MCF 10A (cell line): ENCODE measurements at regions not wholly inside any gene's neighbourhood (a gene's known extent, or its start where the extent isn't known, plus 50 kb on each side); places are given as distances from the start of the nearest gene placed in this dataset.

Experiments
- BruUV-seq: library from RNA; stranded (reverse); fragments of 400-500 nt; replicated peaks from 2 replicates; lab custom pipeline; 2021; lab: Mats Ljungman, UMichigan
- CTCF ChIA-PET: fragments of 300-600 bp; sonication (Branson Sonifier 250); formaldehyde crosslinking; extraction: SDS; loops from one replicate; lab custom pipeline; 2021; ENCODE audit warnings: antibody characterized with exemption, inconsistent platforms; lab: Yijun Ruan, JAX
- POLR2A ChIA-PET: fragments of 300-600, 350-650 bp; sonication (Branson Sonifier 250); formaldehyde crosslinking; extraction: SDS; loops from one replicate; lab custom pipeline; 2020; ENCODE audit warnings: antibody characterized with exemption, inconsistent platforms; lab: Yijun Ruan, JAX
- DNase-seq: peaks from one replicate; pipeline ENCODE4 v3.0.0-alpha.2; 2018; ENCODE audit not compliant: unreplicated experiment
- H3K27ac Mint-ChIP-seq: one replicate; pipeline ENCODE4 v1.8.0; 2022; ENCODE audit warnings: mild to moderate bottlenecking, low read depth, mixed read lengths; ENCODE audit not compliant: unreplicated experiment
- H3K27me3 Mint-ChIP-seq: one replicate; pipeline ENCODE4 v1.8.0; 2022; ENCODE audit warnings: mixed read lengths; ENCODE audit not compliant: insufficient read depth, unreplicated experiment
- H3K36me3 Mint-ChIP-seq: one replicate; pipeline ENCODE4 v1.8.0; 2022; ENCODE audit warnings: mild to moderate bottlenecking, moderate library complexity, mixed read lengths; ENCODE audit not compliant: insufficient read depth, unreplicated experiment
- H3K4me1 Mint-ChIP-seq: one replicate; pipeline ENCODE4 v1.8.0; 2022; ENCODE audit warnings: mixed read lengths; ENCODE audit not compliant: insufficient read depth, unreplicated experiment
- H3K4me3 Mint-ChIP-seq: one replicate; pipeline ENCODE4 v1.8.0; 2022; ENCODE audit warnings: mild to moderate bottlenecking, moderate library complexity, mixed read lengths; ENCODE audit not compliant: unreplicated experiment
- H3K9me3 Mint-ChIP-seq: one replicate; pipeline ENCODE4 v1.8.0; 2022; ENCODE audit warnings: mixed read lengths; ENCODE audit not compliant: unreplicated experiment
- intact Hi-C: fragments of 100-400 bp; cut with micrococcal nuclease; formaldehyde crosslinking; loops from 2 replicates; pipeline ENCODE4 v1.14.1; 2022
- TF ChIP-seq, protein P1 (sequence below): fragments of 200-600 bp; IDR thresholded peaks from one replicate; pipeline ENCODE4 v1.8.0; 2022; ENCODE audit warnings: antibody characterized with exemption, mild to moderate bottlenecking; ENCODE audit not compliant: unreplicated experiment

DNA sequence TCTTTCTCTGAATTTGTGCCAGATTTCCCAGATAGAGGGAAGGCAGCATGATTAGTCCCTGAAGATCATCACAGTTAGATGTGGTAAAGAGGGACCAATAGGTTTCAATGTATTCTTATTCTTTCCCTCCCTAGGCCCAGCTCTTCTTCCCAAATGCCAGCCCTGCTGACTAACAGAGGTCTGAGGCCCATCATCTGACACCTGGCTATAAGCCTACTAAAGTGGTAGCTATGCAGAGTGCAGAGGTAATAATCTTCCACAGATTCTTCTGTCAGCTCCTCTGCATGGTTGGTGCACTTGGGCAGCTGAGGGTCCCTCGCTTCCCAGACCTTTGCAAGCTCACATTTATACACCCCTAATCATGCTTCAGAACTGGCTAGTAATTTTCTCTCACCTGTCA is 63.7 kb upstream of the PZP start:
- H3K27ac Mint-ChIP-seq: no peak overlapping the region
- H3K27me3 Mint-ChIP-seq: no peaks in the 10 kb centered on the region
- H3K4me3 Mint-ChIP-seq: no peak overlapping the region
- ChIA-PET POLR2A (interaction anchor here (0.9 to 1.9 kb wide), 4 partner anchors 8 to 207 kb away, joined by 3 to 5 read pairs (median 4); no protein-coding TSS in a partner anchor), CTCF (interaction anchor here (0.6 to 2.8 kb wide), 4 partner anchors 122 to 650 kb away, joined by 3 to 5 read pairs (median 3); no protein-coding TSS in a partner anchor)
- no TSS peak for BruUV-seq
- no peaks in the 10 kb centered on the region for H3K36me3 Mint-ChIP-seq
- DNase-seq: no peak
- peaks cover 32% of the 10 kb centered on the region for H3K4me1 Mint-ChIP-seq
- TF ChIP-seq, protein P1, sequence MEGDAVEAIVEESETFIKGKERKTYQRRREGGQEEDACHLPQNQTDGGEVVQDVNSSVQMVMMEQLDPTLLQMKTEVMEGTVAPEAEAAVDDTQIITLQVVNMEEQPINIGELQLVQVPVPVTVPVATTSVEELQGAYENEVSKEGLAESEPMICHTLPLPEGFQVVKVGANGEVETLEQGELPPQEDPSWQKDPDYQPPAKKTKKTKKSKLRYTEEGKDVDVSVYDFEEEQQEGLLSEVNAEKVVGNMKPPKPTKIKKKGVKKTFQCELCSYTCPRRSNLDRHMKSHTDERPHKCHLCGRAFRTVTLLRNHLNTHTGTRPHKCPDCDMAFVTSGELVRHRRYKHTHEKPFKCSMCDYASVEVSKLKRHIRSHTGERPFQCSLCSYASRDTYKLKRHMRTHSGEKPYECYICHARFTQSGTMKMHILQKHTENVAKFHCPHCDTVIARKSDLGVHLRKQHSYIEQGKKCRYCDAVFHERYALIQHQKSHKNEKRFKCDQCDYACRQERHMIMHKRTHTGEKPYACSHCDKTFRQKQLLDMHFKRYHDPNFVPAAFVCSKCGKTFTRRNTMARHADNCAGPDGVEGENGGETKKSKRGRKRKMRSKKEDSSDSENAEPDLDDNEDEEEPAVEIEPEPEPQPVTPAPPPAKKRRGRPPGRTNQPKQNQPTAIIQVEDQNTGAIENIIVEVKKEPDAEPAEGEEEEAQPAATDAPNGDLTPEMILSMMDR: no peak
- H3K9me3 Mint-ChIP-seq: peaks cover 6% of the 10 kb centered on the region
- intact Hi-C loops: no loop called here

DNA sequence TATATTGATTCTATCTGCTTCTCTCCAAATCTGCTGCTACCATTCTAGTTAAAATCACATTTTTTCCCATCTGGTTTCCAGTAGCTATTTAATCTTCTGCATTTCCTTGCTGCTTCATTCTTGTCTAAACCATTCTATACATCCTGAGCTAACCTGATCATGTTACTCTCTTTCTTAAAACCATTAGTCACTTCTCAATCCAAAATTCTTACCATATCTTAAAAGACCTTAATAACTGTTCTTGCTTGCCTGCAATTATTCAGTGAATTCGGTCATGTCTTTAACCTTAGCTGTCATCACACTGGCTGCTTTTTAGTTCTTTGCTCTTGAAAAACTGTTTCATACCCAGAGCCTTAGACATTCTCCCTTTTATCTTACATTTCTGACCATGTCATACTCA is 56.4 kb upstream of the PZP start:
- H3K36me3 Mint-ChIP-seq: peaks cover 6% of the 10 kb centered on the region
- no peaks in the 10 kb centered on the region for H3K4me1 Mint-ChIP-seq
- peaks cover under 1% of the 10 kb centered on the region for H3K9me3 Mint-ChIP-seq
- TF ChIP-seq, protein P1: no peak
- no peak overlapping the region for H3K4me3 Mint-ChIP-seq
- no peak for DNase-seq
- POLR2A ChIA-PET: interaction anchor here (0.7 to 0.9 kb wide), 2 partner anchors 14 to 129 kb away, joined by 3 read pairs; no protein-coding TSS in a partner anchor
- H3K27me3 Mint-ChIP-seq: no peaks in the 10 kb centered on the region
- intact Hi-C loops: no loop called here
- no peak overlapping the region for H3K27ac Mint-ChIP-seq
- no TSS peak for BruUV-seq
- CTCF ChIA-PET: interaction anchor here (0.5 to 0.6 kb wide), 2 partner anchors 175 to 204 kb away, joined by 3 read pairs; no protein-coding TSS in a partner anchor

DNA sequence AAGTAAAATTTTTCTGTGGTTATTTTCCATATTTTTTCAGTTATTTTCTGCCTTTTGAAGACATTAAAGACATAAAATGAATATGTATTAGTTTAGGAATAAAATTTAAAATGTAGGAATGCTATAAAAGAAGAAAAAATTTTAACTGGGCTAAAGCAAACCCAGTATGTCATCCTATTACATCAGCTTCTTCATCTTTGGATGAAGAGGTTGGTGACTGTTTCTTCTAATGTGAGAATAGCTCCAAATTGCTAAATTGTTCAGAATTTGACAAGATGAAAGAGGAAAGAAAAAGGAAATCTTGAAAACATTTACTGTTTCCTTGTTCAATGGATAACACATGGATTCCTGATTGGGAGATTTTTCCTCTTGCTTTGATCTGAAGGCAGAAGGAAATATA is 52.7 kb upstream of the PZP start:
- no peak overlapping the region for H3K4me3 Mint-ChIP-seq
- no peaks in the 10 kb centered on the region for H3K4me1 Mint-ChIP-seq
- intact Hi-C loops: no loop called here
- no peak for DNase-seq
- no peak overlapping the region for H3K27ac Mint-ChIP-seq
- POLR2A ChIA-PET: interaction anchor here (0.6 kb wide), 1 partner anchor 12 kb away, joined by 4 read pairs; no protein-coding TSS in a partner anchor
- no peaks in the 10 kb centered on the region for H3K9me3 Mint-ChIP-seq
- no TSS peak for BruUV-seq
- CTCF ChIA-PET: interaction anchor here (0.6 kb wide), 1 partner anchor 181 kb away, joined by 3 read pairs; no protein-coding TSS in a partner anchor
- TF ChIP-seq, protein P1: no peak
- H3K36me3 Mint-ChIP-seq: peaks cover 3% of the 10 kb centered on the region
- no peaks in the 10 kb centered on the region for H3K27me3 Mint-ChIP-seq

DNA sequence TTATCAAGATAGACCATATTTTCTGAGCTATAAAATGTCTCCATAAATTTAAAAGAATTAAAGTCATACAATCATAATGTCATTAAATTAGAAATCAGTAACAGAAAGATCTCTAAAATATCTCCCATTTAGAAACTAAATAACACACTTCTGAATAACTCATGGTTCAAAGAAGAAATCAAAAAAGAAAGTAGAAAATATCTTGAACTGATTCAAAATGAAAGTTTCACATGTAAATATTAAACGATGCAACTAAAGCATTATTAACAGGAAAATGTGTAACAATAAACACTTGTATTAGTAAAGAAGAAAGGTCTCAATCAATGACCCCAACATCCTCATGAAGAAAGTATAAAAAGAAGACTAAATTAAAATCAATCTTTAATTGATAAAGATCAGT is 50.5 kb upstream of the PZP start:
- no peaks in the 10 kb centered on the region for H3K9me3 Mint-ChIP-seq

More for the DNA sequence above, 50.5 kb upstream of the PZP start:
- H3K27ac Mint-ChIP-seq: no peak overlapping the region
- no peaks in the 10 kb centered on the region for H3K27me3 Mint-ChIP-seq
- CTCF ChIA-PET: no interaction called here
- no peak for DNase-seq
- no peaks in the 10 kb centered on the region for H3K4me1 Mint-ChIP-seq
- no TSS peak for BruUV-seq
- intact Hi-C loops: no loop called here
- no peaks in the 10 kb centered on the region for H3K36me3 Mint-ChIP-seq
- H3K4me3 Mint-ChIP-seq: no peak overlapping the region
- POLR2A ChIA-PET: no interaction called here
- TF ChIP-seq, protein P1: no peak
